ENCODE measurements at regions not wholly inside any gene's neighbourhood (a gene's known extent, or its start where the extent isn't known, plus 50 kb on each side); places are given as distances from the start of the nearest gene placed in this dataset.

DNA sequence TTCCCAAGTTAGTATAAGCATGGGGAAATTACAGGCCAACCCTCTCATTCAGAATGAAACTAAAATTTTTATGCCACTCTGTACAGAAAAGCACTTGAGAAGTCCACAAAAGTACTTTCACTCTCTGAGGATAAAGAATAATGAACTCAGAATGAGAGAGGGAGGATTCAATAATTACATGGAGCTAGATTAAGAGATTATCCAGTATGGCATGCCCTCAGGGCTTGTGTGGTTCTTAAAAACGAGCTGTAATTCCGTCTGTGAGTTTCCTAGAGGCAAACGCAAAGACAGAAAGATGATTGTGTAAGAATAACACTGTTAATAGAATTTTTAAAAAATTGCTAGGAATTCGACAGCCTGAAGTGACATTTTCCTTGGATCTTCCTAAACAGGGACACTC is 126.8 kb upstream of the PTCH1 start:
- H3K27me3 Mint-ChIP-seq = no peaks in the 10 kb centered on the region
- DNase-seq (ENCODE audit: low spot score, unreplicated experiment) = no peak
- TF ChIP-seq, protein P1, sequence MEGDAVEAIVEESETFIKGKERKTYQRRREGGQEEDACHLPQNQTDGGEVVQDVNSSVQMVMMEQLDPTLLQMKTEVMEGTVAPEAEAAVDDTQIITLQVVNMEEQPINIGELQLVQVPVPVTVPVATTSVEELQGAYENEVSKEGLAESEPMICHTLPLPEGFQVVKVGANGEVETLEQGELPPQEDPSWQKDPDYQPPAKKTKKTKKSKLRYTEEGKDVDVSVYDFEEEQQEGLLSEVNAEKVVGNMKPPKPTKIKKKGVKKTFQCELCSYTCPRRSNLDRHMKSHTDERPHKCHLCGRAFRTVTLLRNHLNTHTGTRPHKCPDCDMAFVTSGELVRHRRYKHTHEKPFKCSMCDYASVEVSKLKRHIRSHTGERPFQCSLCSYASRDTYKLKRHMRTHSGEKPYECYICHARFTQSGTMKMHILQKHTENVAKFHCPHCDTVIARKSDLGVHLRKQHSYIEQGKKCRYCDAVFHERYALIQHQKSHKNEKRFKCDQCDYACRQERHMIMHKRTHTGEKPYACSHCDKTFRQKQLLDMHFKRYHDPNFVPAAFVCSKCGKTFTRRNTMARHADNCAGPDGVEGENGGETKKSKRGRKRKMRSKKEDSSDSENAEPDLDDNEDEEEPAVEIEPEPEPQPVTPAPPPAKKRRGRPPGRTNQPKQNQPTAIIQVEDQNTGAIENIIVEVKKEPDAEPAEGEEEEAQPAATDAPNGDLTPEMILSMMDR (IDR thresholded peaks at IDR 0.05; ENCODE audit: unreplicated experiment) = no peak
- H3K36me3 Mint-ChIP-seq (ENCODE audit: insufficient read depth) = no peaks in the 10 kb centered on the region
- no peak overlapping the region for H3K4me3 Mint-ChIP-seq (ENCODE audit: low read depth)
- no peaks in the 10 kb centered on the region for H3K9me3 Mint-ChIP-seq (ENCODE audit: low read depth)
- H3K27ac Mint-ChIP-seq = no peak overlapping the region
- H3K4me1 Mint-ChIP-seq (ENCODE audit: low read depth) = no peaks in the 10 kb centered on the region

DNA sequence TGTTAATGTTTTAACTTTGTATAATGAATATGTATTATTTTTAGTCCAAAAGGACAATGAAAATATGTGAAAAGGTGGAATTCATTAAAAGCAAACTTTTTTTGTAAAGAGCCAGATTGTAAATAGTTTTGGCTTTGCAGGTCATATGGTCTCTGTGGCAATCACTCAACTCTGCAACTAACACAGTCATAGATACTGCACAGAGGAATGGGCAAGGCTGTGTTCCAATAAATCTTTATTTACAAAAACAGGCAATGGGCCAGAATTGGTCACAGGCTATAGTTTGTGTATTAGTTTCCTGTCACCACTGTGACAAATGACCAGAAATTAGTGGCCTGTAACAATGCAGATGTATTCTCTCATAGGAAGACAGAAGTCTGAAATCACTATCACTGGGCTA is 125.4 kb upstream of the PTCH1 start:
- no peaks in the 10 kb centered on the region for H3K4me1 Mint-ChIP-seq (ENCODE audit: low read depth)
- no peak overlapping the region for H3K27ac Mint-ChIP-seq
- no peaks in the 10 kb centered on the region for H3K27me3 Mint-ChIP-seq
- TF ChIP-seq, protein P1 (IDR thresholded peaks at IDR 0.05; ENCODE audit: unreplicated experiment) = no peak
- H3K4me3 Mint-ChIP-seq (ENCODE audit: low read depth) = no peak overlapping the region
- DNase-seq (ENCODE audit: low spot score, unreplicated experiment) = no peak
- H3K9me3 Mint-ChIP-seq (ENCODE audit: low read depth) = no peaks in the 10 kb centered on the region
- H3K36me3 Mint-ChIP-seq (ENCODE audit: insufficient read depth) = no peaks in the 10 kb centered on the region

DNA sequence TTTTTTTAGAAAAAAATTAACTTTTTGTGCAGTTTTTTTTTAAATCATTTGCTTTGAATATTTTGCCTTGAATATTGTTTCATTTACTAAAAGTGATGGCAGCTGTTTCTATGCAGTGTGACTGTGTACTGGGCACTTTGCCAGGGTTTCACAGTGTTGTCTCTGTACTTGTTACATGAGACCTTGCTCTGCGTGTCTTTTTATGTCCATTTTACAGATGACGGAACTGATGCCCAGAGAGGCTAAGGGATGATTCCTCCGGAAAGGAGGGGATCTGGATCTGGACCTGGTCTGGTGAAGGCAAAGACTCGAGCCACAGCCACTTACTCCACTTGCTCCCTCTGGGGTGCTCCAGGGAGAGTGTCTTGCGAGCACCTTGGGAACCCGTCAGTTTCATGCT is 124.8 kb upstream of the PTCH1 start:
- H3K36me3 Mint-ChIP-seq (ENCODE audit: insufficient read depth) = no peaks in the 10 kb centered on the region
- H3K4me1 Mint-ChIP-seq (ENCODE audit: low read depth) = no peaks in the 10 kb centered on the region
- H3K4me3 Mint-ChIP-seq (ENCODE audit: low read depth) = no peak overlapping the region
- no peaks in the 10 kb centered on the region for H3K9me3 Mint-ChIP-seq (ENCODE audit: low read depth)
- no peak for DNase-seq (ENCODE audit: low spot score, unreplicated experiment)
- no peak overlapping the region for H3K27ac Mint-ChIP-seq
- TF ChIP-seq, protein P1 (IDR thresholded peaks at IDR 0.05; ENCODE audit: unreplicated experiment) = no peak
- H3K27me3 Mint-ChIP-seq = no peaks in the 10 kb centered on the region

DNA sequence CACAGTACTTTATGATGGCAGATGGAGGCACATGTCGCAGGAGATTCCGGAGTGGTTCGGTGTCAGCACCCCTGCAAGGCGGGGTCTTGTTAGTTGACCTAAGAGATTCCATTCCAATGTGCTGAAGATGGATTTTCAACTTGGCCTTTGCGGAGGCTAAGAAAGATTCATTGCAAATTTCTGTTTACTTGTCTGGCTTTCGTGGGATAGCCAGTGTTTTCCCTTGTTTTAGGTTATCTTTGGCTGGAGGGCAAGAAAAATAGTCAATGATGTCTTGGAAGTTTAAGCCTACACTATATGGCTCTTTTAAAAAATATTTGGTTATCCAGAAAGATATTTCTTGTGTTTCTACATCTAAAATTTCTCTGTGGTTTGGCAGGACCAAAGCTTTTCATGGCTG is 123.6 kb upstream of the PTCH1 start:
- no peaks in the 10 kb centered on the region for H3K27me3 Mint-ChIP-seq
- no peak overlapping the region for H3K4me3 Mint-ChIP-seq (ENCODE audit: low read depth)
- TF ChIP-seq, protein P1 (IDR thresholded peaks at IDR 0.05; ENCODE audit: unreplicated experiment) = no peak
- H3K27ac Mint-ChIP-seq = no peak overlapping the region
- DNase-seq (ENCODE audit: low spot score, unreplicated experiment) = no peak
- H3K9me3 Mint-ChIP-seq (ENCODE audit: low read depth) = no peaks in the 10 kb centered on the region
- no peaks in the 10 kb centered on the region for H3K36me3 Mint-ChIP-seq (ENCODE audit: insufficient read depth)
- H3K4me1 Mint-ChIP-seq (ENCODE audit: low read depth) = no peaks in the 10 kb centered on the region

DNA sequence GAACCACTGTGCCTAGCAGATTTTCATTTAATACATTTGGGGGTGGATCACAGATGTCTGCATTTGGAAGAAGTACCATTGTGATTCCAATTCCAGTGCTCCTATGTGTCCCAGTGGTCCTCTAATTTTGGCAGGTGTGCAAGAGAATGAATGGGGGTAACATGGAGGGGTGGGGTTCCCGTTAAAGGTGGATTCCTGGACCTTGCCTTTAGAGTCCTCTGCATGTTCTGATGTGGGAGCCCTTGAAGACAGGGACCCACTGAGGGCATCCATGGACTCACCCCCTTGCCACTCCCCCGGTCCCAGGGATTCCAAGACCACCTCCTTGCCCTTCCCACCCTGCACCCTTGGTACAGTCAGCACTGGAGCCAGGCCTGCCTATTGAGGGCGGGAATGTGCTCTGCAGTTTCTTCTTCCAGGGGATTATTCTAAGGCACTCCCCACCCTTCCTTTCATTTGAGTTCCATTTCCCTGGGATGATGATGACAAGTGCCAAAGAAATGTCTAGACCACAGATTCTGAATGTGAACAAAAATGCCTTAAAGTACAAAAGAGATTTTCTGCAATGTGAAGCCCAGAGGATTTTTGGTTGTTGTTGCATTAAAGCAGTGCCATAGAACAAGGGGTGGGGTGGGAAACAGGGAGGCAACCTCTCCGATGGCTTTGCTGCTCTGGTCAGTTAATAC is 119.4 kb upstream of the PTCH1 start:
- Mint-ChIP-seq H3K36me3 (ENCODE audit: insufficient read depth) (no peaks in the 10 kb centered on the region), H3K27ac (no peak overlapping the region), H3K27me3 (peaks cover 6% of the 10 kb centered on the region), H3K9me3 (ENCODE audit: low read depth) (no peaks in the 10 kb centered on the region), H3K4me3 (ENCODE audit: low read depth) (no peak overlapping the region), H3K4me1 (ENCODE audit: low read depth) (no peaks in the 10 kb centered on the region)
- DNase-seq (ENCODE audit: low spot score, unreplicated experiment) = no peak
- TF ChIP-seq, protein P1 (IDR thresholded peaks at IDR 0.05; ENCODE audit: unreplicated experiment) = no peak
